Muscle layer of colon (tissue), 2 donors: ENCODE measurements at regions not wholly inside any gene's neighbourhood (a gene's known extent, or its start where the extent isn't known, plus 50 kb on each side); places are given as distances from the start of the nearest gene placed in this dataset.

Experiments used
- H3K27ac ChIP-seq: one replicate; pipeline ENCODE4 v1.7.0; 2013; ENCODE audit warnings: low read depth, mild to moderate bottlenecking, low read length, moderate library complexity
- H3K27me3 ChIP-seq, 2 donors: one replicate each; pipeline ENCODE4 v1.7.0; 2013; ENCODE audit warnings: low read length in 2 of 2, mild to moderate bottlenecking in 2 of 2; ENCODE audit not compliant: insufficient read depth in 2 of 2, control insufficient read depth in 1 of 2
- H3K36me3 ChIP-seq: one replicate; pipeline ENCODE4 v1.7.0; 2013; ENCODE audit warnings: mild to moderate bottlenecking, low read length; ENCODE audit not compliant: insufficient read depth
- H3K4me1 ChIP-seq: one replicate; pipeline ENCODE4 v1.7.0; 2013; ENCODE audit warnings: mild to moderate bottlenecking, low read length; ENCODE audit not compliant: insufficient read depth
- H3K4me3 ChIP-seq, 2 donors: one replicate each; pipeline ENCODE4 v1.7.0; 2013; ENCODE audit warnings: low read length in 2 of 2, low read depth in 1 of 2, mild to moderate bottlenecking in 1 of 2, moderate library complexity in 1 of 2
- H3K9ac ChIP-seq: one replicate; pipeline ENCODE4 v1.7.0; 2013; ENCODE audit warnings: low read length
- H3K9me3 ChIP-seq: one replicate; pipeline ENCODE4 v1.7.0; 2013; ENCODE audit warnings: mild to moderate bottlenecking, low read length
- donor health status: abdominal sarcoma.
- donor health status: Adenocarcinoma of cecum.

DNA sequence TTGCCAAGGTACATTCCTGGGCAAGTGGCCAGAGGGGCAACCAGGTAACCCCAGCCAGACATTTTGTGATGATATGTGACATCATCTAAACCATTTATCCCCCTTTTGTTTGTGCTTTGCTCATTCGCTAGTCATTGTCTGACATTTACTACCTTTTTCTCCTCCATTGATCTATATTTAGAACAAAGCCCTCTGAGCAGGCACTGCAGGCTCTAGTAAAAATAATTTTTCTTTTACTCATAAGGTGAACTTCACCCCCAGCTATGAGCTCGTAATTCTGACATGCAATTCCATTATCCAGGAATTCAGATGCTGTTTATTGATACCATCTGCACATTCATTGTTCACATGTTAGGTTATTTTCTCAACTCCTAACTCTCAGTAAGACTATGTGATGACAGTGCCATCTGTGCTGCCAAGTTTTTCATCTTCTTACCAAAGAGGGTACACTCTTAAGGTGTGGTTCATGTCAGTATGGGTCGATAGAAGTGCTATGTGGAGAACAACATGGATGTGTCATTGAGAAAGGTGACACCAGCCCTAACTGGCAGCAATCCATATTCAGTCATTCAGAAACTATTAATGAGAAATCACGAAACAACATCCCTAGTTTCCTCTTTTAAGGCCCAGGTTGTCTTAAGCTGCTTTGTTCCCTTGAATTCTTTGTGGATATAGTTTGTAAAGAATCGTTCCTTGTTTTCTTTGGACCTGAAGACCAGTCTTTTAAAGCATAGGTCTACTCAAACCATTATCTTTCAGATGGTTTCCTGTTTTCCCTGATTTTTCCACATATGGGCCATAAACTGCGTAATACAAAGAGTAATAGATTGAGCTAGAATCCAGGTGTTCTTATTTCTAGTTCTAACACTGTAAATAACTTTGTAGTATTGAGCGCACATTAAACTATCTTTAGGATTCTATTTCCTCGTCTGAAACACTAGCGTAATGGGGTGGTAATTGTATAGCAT is 978.1 kb upstream of the CDH2 start:
- Histone ChIP-seq H3K27me3 (no peaks in the 10 kb centered on the region), H3K27ac (no peak overlapping the region)

GRCh38 chr18:29154196-29154757 is 977.3 kb upstream of the CDH2 start:
- Histone ChIP-seq H3K9ac (no peak overlapping the region), H3K36me3 (no peaks in the 10 kb centered on the region), H3K9me3 (no peaks in the 10 kb centered on the region), H3K27ac (no peak overlapping the region), H3K27me3 (no peaks in the 10 kb centered on the region), H3K4me3 (no peak overlapping the region), H3K4me1 (peaks cover 5% of the 10 kb centered on the region)

More for the DNA sequence above, 978.1 kb upstream of the CDH2 start:
- H3K9ac ChIP-seq, result no peak overlapping the region
- H3K4me3 ChIP-seq, result no peak overlapping the region
- H3K36me3 ChIP-seq, result no peaks in the 10 kb centered on the region
- H3K9me3 ChIP-seq, result no peaks in the 10 kb centered on the region
- peaks cover 5% of the 10 kb centered on the region for H3K4me1 ChIP-seq

GRCh38 chr18:29153091-29153490 is 976.2 kb upstream of the CDH2 start:
- peaks cover 5% of the 10 kb centered on the region for H3K4me1 ChIP-seq
- H3K9me3 ChIP-seq, result no peaks in the 10 kb centered on the region
- no peak overlapping the region for H3K27ac ChIP-seq
- H3K4me3 ChIP-seq, result no peak overlapping the region
- H3K36me3 ChIP-seq, result no peaks in the 10 kb centered on the region
- no peaks in the 10 kb centered on the region for H3K27me3 ChIP-seq
- no peak overlapping the region for H3K9ac ChIP-seq

DNA sequence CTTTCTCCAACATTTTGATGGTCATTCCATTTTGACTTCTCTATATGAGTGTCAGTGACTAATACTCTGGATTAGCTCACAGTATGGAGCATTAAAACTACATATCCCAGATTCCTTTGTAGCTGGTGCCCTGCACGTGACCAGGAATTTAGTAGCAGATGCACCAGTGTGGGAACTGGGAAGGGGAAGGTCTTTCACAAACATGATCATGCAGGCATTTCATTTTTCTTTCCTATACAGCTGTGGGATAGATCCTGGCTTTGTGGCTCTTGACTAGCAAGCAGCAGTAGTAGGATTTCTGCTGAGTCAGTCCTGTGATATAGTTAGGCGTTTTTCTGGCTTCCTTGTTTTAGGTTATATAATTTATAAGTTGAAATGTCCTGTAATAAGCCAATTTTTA is 971.0 kb upstream of the CDH2 start:
- Histone ChIP-seq H3K36me3 (no peaks in the 10 kb centered on the region), H3K4me3 (no peak overlapping the region), H3K27ac (no peak overlapping the region), H3K9ac (no peak overlapping the region), H3K4me1 (no peaks in the 10 kb centered on the region), H3K27me3 (no peaks in the 10 kb centered on the region), H3K9me3 (no peaks in the 10 kb centered on the region)

DNA sequence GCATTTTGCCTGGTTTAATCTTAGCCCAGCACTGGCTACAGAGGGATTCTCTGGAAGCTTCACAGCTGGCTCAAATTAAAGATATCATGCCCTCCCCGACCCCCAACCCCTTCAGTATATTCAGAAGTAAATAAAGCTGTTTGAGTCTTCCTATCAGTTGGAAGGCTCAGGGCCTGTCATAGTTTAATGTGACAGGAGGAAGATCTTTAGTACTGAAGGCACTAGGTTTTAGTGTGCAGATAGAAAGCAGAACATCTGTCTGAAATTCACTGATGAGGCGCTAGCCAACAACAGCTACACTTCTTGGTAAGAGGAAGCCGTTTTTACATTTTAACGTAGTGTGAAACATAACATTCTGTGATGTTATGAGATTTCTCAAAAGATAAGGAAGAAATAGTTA is 969.1 kb upstream of the CDH2 start:
- H3K27ac ChIP-seq, result no peak overlapping the region
- no peak overlapping the region for H3K9ac ChIP-seq
- no peaks in the 10 kb centered on the region for H3K4me1 ChIP-seq
- H3K27me3 ChIP-seq, result no peaks in the 10 kb centered on the region
- H3K4me3 ChIP-seq, result no peak overlapping the region
- no peaks in the 10 kb centered on the region for H3K9me3 ChIP-seq
- no peaks in the 10 kb centered on the region for H3K36me3 ChIP-seq

GRCh38 chr18:29140590-29140989 is 963.7 kb upstream of the CDH2 start:
- Histone ChIP-seq H3K27ac (no peak overlapping the region), H3K4me1 (no peaks in the 10 kb centered on the region), H3K27me3 (no peaks in the 10 kb centered on the region), H3K36me3 (no peaks in the 10 kb centered on the region), H3K4me3 (no peak overlapping the region), H3K9ac (no peak overlapping the region), H3K9me3 (no peaks in the 10 kb centered on the region)

DNA sequence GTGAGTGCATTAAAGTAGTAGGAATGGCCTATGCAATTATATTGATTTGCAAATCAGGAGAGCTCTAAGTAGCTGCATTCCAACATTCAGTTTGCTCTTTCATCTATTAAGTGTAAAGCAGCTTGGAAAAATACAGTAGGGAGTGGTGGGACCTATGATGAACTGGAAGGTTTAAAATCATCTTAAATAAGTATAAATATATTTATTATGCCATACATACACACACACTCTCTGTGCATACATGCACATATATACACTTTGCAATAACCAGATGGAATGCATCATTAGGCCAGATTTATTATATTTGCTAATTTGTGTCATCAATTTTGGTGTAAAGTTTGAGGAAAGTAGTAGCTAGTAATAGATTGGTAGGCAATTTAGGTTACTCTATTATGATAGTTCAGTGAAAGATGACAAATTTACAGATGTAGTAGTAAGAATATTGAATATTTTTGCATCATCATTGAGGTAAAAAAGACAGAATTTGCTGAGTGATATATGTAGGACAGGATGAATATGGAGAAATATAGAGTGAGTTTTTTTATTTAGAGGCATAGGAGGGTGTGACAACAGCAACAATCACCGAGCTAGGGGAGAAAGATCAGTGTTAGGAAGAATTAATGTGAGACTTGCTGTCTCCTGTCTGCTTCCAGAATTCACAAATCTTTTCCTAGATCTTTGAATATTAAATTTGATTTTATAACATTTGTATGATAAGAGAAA is 961.0 kb upstream of the CDH2 start:
- Histone ChIP-seq H3K4me1 (no peaks in the 10 kb centered on the region), H3K4me3 (no peak overlapping the region), H3K9me3 (no peaks in the 10 kb centered on the region), H3K9ac (no peak overlapping the region), H3K27me3 (no peaks in the 10 kb centered on the region), H3K36me3 (no peaks in the 10 kb centered on the region), H3K27ac (no peak overlapping the region)

DNA sequence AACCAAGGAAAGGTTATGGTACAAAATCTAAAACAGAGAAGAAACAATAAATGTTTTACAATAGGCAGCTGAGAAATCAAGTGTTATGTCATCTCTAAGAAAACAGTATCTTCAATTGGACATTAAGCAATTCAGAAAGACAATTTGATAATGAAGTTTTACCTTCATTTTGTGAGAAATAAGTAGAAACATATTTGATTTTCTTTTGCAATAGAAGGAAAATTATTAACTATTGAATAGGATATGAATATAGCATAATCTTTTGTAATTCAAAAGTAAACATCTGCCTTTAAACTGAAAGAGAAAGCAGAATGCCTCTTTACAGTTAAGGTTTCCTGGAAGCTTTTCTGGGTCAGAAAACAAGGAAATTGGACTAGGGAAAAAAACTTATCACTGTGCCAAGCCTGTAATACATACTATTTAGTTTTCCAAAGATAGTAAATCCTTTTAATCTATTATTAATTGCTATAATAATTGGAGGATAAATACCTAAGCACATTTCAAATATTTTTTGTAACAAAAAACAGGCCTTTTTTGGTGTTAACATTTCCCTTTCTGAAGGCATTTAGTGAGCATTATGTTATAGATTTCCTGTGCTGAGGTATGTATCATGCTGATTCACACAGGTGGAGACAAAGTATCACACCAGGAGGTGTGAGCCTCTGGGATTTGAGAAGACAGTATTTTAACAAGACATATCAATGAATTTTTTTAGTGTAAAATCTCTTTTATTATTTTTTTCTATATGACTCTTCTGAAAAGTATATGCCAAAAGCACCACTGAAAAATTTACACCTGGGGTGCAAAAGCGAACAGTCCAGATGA is 947.0 kb upstream of the CDH2 start:
- Histone ChIP-seq H3K9ac (no peak overlapping the region), H3K4me1 (no peaks in the 10 kb centered on the region), H3K9me3 (no peaks in the 10 kb centered on the region), H3K36me3 (no peaks in the 10 kb centered on the region), H3K27ac (no peak overlapping the region), H3K4me3 (no peak overlapping the region), H3K27me3 (no peaks in the 10 kb centered on the region)

DNA sequence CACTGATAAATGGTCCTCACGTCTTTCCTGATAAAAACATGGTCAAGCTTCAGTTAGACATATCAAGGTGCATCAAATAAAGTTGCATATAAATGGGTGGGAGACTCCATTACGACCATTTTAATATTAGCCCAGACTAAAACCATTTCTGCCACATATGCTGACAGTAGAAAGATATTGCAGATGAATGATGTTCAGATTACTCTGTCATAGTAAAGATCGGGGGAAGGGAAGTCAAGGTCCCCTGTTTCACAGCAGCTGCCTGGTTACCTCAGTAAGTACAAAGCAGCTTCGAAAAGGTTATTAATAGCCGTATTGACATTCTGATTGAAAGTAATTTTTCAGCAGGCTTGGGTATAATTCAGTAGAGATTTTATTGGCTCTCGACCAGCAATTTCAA is 927.7 kb upstream of the CDH2 start:
- H3K9me3 ChIP-seq, result no peaks in the 10 kb centered on the region
- H3K4me1 ChIP-seq, result no peaks in the 10 kb centered on the region
- H3K27ac ChIP-seq, result no peak overlapping the region

DNA sequence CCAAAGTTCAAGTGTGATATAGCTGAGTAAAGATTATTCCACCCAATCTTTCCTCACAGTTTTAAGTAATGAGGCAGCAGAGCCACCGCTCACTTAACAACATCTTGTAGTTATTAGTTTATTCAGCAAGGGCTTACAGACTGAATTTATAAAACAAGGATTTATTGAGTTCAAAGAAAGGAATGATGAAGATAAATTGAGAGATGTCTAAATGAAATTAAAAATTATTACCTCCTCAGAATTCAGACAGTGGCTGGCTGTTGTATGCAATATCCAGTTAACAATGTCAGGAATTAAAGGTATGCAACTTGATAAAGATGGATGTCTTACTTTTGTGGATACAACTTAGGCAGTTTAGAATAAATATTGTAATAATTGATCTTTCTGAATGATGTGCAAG is 927.3 kb upstream of the CDH2 start:
- no peak overlapping the region for H3K9ac ChIP-seq
- H3K27ac ChIP-seq, result no peak overlapping the region
- no peaks in the 10 kb centered on the region for H3K4me1 ChIP-seq
- H3K4me3 ChIP-seq, result no peak overlapping the region
- H3K36me3 ChIP-seq, result no peaks in the 10 kb centered on the region
- no peaks in the 10 kb centered on the region for H3K27me3 ChIP-seq
- no peaks in the 10 kb centered on the region for H3K9me3 ChIP-seq

More for the DNA sequence above, 927.7 kb upstream of the CDH2 start:
- no peaks in the 10 kb centered on the region for H3K36me3 ChIP-seq
- H3K9ac ChIP-seq, result no peak overlapping the region
- H3K27me3 ChIP-seq, result no peaks in the 10 kb centered on the region
- H3K4me3 ChIP-seq, result no peak overlapping the region
